Kidney capillary endothelial cell (primary cell): ENCODE measurements at regions not wholly inside any gene's neighbourhood (a gene's known extent, or its start where the extent isn't known, plus 50 kb on each side); places are given as distances from the start of the nearest gene placed in this dataset.

Experiments used
- DNase-seq: peaks from one replicate; pipeline ENCODE4 v3.0.0-alpha.2; 2018; ENCODE audit warnings: low spot score

DNA sequence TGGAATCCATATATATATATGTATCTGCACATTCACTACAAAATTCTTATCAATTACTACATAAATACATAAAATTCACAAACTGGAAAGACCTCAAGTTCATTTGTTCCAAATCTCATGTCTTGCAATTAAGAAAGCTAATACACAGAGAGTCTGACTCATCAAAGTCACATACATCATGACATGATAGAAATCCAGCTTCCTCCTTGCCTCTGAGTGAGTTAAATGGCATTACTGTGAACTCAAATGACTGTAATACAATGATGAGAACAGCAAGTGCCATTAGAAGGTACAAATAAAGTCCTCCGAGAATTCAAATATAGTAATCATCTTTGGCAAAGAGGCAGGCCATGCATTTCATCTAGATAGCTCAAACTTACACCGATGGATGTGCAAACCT is 55.1 kb upstream of the AGTR1 start:
- peak; percentile 7 for DNase-seq

DNA sequence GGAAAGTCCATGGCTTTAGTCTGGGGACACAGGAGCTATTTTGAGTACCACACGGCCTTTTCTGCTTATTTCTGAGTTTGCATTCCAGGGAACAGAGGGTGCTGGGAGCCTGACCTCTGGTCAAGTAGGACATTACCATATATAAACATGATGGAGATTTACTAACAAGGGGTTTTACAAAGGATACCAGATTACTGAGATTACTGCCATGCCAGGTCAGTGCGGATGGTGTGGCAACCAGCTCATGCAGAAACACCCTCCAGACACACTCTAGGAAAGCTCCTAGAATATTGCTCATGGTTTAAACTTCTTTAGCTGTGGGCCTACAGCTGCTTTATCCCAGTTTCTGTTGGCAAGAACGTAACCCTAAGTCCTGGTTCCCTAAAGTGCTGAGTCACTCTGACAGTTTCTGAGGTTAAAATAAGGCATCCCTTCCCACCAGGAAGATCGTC is 54.3 kb upstream of the AGTR1 start:
- no peak for DNase-seq

DNA sequence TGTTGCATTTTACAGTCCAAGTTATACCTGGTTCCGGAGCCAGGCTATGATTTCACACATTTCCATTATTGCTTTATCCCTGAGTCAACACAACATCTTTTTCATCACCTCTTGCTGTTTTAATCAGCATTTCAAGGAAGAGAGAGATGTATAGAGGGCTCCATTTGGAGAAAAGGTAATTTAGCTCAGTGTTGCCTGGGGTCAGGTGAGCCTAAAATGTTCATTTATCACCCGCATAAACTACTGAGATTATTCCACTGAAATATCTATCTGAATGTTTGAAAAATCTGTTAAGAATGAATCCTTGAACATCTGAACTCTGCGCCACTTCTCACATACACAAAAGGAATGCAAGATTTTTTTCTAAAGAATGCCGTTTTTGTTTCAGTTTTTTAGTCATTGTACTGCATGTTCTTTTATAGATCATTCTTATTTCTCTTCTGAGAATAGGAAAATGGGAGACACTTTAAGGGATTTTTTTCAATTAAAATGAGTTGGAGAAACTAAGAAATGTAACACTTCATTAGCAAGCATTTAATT is 51.5 kb upstream of the AGTR1 start:
- DNase-seq: no peak
